ENCODE measurements at regions not wholly inside any gene's neighbourhood (a gene's known extent, or its start where the extent isn't known, plus 50 kb on each side); places are given as distances from the start of the nearest gene placed in this dataset.

DNA sequence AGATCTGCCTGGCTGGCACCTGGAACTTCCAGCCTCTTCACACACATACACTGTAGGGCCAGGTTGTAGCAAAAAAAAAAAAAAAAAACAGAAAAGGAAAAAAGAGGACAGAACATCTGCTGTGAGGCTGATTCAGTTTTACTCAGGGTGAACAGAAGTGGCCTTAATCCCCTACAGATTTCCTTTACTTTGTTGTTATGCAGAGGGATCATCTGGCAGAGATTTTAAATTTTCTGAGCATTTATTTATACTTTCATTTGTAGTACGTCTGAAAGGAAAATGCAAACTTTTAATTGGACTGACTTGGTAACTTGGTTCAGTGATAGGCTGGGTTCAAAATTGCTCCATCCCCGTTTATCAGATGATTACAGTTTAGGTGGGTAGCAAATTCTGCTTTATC is 50.8 kb upstream of the PRICKLE1 start:
- ChIA-PET POLR2A (ENCODE audit: low non-redundant PET) (no interaction called here), CTCF (no interaction called here)
- no peak for DNase-seq (ENCODE audit: low spot score)
- TF ChIP-seq, protein P1, sequence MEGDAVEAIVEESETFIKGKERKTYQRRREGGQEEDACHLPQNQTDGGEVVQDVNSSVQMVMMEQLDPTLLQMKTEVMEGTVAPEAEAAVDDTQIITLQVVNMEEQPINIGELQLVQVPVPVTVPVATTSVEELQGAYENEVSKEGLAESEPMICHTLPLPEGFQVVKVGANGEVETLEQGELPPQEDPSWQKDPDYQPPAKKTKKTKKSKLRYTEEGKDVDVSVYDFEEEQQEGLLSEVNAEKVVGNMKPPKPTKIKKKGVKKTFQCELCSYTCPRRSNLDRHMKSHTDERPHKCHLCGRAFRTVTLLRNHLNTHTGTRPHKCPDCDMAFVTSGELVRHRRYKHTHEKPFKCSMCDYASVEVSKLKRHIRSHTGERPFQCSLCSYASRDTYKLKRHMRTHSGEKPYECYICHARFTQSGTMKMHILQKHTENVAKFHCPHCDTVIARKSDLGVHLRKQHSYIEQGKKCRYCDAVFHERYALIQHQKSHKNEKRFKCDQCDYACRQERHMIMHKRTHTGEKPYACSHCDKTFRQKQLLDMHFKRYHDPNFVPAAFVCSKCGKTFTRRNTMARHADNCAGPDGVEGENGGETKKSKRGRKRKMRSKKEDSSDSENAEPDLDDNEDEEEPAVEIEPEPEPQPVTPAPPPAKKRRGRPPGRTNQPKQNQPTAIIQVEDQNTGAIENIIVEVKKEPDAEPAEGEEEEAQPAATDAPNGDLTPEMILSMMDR (conservative IDR thresholded peaks at IDR 0.05; ENCODE audit: low read depth): no peak
- no peak overlapping the region for H3K27ac ChIP-seq

DNA sequence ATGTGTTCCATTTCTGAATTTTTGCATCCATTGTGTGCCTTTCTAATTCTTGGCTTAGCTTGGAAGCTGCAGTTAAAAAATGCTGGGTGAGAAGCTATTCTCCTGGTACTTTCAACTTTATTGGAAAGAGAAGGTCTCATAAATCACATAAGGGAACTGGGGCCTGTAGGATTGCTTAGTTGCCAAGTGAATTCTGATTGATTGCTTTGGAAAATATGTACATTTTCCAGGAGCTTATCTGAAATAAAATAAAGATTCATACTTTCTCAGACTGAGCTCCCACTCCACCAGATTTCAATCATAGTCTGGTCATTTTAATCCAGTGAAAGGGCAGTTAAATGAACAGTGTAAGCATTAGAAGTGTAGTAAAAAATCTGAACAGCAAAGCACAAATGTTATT is 50.0 kb upstream of the PRICKLE1 start:
- H3K27ac ChIP-seq: no peak overlapping the region
- TF ChIP-seq, protein P1 (conservative IDR thresholded peaks at IDR 0.05; ENCODE audit: low read depth): no peak
- DNase-seq (ENCODE audit: low spot score): no peak
- ChIA-PET CTCF (no interaction called here), POLR2A (ENCODE audit: low non-redundant PET) (no interaction called here)
